Hepatocyte (in vitro differentiated cells): ENCODE measurements at regions not wholly inside any gene's neighbourhood (a gene's known extent, or its start where the extent isn't known, plus 50 kb on each side); places are given as distances from the start of the nearest gene placed in this dataset.

ENCODE experiments used
- CTCF ChIP-seq: fragments of 200-600 bp; sonication (generic); IDR thresholded peaks from 2 replicates; pipeline ENCODE4 v1.5.1; 2016; ENCODE audit warnings: antibody characterized with exemption, mild to moderate bottlenecking; ENCODE audit not compliant: poor library complexity
- EZH2 ChIP-seq: fragments of 200-600 bp; sonication (generic); IDR thresholded peaks from 2 replicates; pipeline ENCODE4 v1.6.1; 2016; ENCODE audit warnings: antibody characterized with exemption, mild to moderate bottlenecking, borderline replicate concordance

GRCh38 chr18:77897606-77898005, 648.0 kb downstream of the GALR1 start:
- TF ChIP-seq CTCF = no peak
- TF ChIP-seq EZH2 = no peak
